GM19395 (cell line): ENCODE measurements at regions not wholly inside any gene's neighbourhood (a gene's known extent, or its start where the extent isn't known, plus 50 kb on each side); places are given as distances from the start of the nearest gene placed in this dataset.

Experiments
- ATAC-seq: cut with Tn5 transposase; IDR thresholded peaks from one replicate; pipeline ENCODE4 v1.9.1; 2021; ENCODE audit warnings: mild to moderate bottlenecking, moderate library complexity; ENCODE audit not compliant: unreplicated experiment

DNA sequence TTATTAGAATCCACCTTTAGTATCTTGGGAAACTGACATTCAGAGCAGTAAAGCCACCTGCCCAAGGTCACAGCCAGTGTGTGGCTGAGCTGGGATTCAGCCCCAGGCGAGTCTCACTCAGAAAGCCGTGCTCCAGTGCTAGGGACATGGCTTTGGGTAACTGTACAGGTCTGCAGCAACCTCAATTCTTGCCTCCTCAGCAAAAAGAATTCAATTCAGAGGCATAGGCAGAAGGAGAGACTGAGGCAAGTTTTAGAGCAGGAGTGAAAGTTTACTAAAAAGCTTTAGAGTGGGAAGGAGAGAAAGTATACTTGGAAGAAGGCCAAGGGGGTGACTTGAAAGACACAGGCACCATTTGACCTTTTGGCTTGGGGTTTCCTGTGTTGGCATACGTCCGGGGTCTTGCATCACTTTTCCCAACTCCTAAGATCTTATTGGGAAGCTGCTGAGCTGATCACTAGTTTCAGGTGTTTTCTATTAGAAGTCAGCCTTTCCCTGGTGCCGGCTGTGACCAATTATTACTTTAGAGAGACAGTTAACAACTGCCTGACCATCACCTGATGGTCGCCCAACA is 529.3 kb downstream of the MATN1 start:
- no peak for ATAC-seq

DNA sequence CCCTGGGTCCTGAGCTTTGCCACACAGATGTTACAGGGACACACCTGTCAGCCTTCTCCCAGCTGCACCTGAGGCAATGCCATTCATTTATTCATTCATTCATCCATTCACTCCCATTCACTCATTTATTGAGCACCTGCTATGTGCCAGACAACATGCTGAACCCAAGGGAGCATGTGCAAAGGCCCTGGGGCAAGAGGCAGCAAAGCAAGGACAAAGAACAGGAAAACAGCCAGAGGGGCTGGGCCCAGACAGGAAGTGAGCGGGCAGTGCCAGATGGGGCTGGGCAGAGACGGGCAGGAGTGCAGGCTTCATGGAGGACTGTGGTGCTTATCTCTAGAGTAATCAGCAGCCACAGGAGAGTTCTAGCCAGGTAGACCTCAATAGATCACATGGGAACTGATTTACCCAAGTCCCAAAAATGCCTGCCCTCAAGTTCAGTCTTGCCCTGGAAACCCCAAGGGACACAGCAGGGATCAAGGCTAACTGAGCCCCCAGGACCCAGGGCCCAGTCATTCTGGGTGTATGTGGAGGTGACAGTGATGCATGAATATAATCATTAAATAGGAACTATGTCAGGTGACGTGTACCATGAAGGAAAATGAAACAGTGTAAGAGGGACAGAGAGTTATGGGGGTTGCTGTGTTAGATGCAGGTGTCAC is 530.3 kb downstream of the MATN1 start:
- ATAC-seq = no peak

DNA sequence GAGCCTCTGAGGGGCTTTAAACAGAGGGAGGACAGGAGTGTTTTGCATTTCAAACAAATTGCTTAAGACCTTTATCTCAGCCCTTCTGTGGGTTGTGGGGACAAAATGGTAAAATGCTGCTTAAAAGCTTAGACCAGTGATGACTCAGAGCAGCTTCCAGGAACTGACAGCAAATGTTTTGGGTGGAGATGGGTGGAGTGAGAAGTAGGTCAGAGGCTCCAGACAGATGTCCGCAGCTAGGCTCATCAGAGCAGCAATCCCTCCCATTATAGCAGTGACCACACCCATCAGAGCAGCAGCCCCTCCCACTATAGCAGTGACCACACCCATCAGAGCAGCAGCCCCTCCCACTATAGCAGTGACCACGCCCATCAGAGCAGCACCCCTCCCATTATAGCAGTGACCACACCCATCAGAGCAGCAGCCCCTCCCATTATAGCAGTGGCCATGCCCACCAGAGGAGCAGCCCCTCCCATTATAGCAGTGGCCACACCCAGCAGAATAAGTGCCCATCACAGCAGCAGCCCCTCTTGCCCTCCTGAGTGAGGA is 532.2 kb downstream of the MATN1 start:
- ATAC-seq = no peak

DNA sequence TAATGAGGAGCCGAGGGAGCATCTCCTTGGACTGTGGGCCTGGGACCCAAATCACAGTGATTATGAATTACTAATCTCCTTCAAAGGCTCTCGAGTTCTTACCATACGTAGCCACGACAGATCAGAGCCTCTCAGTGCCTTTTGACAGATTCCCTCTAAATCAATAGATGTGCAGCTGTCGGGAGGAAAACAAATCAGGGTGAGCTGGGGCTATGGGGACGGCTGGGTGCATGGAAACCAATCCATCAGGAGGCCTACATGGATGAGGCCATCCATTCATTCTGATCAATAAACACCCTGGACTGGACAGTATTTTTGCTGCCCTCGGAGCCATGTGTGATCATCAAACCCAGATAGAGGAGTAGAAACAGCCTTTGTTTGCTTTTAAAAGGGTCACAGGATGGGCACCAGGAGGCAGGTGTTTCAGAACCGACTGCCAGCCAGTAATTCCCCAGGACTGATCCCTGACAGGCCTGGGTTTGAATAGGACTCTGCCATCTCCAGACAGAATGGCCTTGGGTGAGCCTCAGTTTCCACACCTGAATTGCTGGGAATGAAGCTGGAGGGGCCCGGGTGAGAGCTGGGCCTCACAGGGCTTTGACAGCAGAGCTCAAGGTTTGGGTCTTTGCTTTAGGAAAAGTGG is 532.8 kb downstream of the MATN1 start:
- no peak for ATAC-seq

DNA sequence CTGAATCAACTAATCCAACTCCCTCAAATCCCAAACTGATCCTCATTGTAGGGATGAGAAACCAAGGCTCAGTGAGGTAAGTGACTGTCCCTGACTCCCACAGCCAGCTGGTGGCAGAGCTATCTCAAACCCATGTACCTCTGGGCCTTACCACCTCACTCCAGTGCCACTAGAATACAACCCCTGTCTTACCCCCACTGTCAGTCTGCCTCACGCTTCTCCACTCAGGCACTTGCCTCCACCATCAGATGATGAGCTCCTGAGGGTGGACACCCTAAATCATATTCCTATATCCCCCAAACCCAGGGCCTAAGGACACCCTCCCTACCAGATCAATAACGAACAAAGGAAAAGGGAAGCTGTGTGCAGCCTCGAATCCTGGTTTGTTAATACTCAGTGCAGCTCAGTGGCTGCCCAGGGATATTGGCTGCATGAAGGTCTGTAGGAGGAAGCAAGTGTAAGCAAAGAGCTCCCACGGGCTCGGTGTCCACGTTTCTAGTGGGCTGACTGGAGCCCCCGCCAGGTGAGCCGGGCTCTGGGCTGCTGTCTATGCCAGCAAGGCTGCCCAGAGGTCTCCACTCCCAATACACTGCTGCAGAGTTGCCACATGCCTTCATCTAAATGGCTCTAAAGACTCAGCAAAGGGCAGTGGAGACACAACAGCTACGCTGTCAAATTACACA is 533.4 kb downstream of the MATN1 start:
- no peak for ATAC-seq

DNA sequence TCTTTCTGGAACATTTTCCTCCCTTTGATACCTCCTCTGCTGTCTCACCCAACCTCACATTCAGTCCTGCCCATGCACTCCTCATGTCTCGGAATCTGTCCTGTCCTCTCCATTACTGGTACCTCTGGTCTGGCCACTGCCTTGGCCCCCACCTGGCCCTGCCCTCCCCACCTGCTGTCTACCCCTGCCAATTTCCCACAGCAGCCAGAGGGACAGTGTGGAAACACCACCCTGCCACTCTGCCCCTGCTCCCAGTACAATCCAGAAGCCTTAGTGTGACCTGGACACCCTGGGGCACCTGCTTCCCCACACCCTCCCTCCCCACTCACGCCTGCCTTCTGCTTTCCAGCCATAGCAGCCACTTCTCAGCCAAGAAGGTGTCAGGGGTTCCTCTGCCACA is 534.4 kb downstream of the MATN1 start:
- no peak for ATAC-seq

DNA sequence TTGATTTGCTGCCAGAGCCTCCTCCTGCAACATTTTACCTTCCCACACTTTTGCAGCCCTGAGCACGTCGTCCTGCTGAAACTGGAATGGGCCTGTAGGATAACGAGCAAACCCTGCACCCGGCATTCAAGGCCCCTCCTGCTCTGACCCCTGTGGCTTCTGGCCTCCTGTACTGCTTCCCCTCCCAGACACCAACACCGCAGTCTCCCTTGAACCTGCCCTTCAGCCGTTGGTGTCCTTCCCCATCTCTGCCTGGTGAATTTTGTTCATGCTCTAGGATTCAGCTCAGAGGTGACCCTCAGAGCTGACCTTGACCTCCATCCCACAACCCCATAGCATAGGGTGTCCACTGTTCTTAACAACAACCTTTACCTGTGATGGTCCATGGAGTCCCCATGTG is 535.1 kb downstream of the MATN1 start:
- no peak for ATAC-seq

DNA sequence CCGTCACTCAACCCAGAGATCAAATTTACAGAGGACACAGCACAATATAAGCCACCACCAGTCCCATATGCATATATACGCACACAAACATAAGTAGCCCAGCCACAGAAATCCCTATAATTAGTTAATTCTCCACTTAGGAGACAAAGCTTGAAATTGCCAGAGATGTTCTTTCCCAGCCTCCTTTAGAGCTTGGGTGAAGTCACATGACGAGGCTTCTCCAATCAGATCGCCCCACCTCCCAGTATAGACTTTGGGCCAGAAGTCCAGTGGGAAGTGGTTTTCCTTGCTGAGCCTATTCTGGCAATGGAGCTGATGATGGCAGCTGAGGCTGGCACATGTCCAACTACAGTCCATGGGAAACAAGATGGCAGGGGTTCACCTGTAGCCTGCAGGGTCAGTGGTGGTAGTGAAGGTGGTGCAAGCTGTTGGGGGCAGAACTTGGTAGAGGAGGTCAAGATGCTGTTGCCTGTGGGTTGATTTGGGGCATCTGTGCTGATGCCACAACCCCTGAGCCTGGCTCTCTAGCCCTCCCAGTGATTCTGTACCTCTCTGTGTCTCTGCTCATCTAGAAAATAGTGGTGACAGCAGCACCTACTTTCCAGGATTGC is 535.9 kb downstream of the MATN1 start:
- no peak for ATAC-seq

DNA sequence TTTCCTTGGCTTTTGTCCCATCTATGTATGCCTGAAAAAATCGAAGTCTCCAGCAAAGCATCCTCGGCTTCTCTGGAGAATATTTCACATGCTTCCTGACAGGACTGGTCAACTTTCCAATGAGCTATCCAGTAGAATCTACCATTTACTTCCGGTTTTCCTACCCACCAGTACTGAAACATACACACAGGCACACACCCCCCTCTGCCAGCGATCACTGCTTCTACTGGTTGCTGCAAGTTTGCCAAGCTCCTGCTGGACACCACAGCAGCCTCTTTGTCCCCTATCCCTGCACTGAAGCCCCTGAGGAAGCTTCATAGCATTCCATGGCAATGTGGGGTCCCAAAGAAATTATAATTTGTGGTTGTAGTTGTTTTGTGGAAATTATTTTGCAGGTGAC is 536.8 kb downstream of the MATN1 start:
- ATAC-seq = no peak

DNA sequence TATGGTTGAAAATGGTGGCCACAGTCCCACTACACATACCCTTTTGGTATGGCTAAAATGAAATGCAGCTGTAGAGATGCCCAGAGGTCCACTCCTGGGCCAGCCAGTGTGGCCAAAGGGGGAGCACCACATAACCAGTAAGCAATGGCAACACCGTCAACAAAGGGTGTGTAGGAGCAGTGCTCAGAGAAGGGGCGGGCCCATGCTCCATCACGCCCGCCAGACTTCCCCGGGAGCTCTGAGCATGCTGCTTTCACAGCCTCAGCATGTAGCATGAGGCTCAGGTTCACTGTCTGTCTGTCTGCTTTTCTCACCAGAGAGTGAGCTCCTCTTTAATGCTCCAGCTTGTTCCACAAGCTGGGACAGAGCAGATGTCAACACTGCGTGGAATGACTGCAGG is 537.6 kb downstream of the MATN1 start:
- no peak for ATAC-seq

DNA sequence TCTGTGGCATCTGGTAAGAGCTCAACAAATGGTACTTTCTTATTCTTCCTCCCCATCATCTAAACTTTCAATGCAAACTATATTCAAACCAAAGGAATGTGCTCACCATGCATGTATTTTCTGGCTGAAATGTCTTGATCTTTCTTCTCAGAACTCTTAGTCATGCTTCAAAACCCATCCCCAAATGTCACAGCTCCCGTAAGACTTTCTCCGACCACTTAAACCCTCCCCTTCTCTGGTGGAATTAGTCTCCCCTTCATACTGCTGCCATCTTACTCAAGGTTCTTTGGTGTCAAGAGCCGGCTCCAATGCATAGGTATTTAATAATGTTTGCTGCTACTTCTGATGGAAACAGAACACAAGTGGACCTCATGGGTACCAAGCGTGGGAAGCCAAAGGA is 538.1 kb downstream of the MATN1 start:
- ATAC-seq = no peak

DNA sequence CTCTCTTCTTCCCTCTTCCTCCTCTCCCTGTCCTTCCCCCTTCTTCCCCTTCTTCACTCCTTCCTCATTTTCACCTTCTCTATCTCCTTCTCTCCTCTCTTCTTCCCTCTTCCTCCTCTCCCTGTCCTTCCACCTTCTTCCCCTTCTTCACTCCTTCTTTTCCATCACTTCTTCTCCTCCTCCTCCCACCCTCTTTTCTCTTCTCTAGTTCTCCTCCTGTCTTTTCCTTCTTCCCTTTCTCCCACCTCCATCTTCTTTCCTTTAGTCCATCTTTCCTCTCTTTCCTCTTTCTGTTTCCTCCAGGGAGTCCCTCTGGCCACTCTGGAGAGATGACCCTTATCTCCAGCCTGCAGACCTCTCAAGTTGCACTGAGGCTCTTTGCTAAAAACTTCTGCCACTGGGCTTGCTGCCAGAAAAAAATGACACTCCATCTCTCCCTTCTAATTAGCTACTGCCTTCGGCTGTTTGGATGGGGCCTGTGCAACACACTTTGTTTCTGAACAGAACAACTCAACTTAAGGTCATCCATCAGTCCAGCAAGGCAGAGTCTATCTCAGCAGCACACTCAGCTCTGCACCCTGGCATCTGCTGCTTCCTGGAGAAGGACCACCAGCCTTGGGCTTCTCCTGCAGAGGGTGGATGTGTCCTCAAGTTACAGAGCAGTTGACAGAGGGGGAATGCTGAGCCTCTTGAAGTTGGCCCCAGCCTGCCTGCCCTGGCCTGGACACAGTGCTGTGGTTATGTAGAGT is 538.8 kb downstream of the MATN1 start:
- no peak for ATAC-seq

DNA sequence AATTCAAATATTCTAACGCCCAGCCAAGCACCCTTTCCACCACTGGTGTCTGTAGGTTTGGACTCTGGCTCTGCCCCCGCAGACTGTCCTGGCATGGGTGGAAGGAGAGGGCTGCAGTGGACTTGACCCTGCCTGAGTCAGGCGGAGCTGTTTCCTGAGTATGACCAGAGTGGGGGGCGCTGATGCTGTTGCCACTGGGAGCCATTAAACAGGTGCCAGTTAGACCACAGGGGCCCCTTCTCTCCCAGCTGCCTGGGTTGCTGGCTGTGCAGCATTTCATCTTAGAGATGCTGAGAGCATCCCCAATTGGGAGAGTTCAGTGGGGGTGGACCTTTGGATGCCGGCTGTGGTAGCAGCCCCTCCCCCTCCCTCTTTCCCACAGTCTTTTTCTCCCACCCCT is 539.5 kb downstream of the MATN1 start:
- no peak for ATAC-seq

DNA sequence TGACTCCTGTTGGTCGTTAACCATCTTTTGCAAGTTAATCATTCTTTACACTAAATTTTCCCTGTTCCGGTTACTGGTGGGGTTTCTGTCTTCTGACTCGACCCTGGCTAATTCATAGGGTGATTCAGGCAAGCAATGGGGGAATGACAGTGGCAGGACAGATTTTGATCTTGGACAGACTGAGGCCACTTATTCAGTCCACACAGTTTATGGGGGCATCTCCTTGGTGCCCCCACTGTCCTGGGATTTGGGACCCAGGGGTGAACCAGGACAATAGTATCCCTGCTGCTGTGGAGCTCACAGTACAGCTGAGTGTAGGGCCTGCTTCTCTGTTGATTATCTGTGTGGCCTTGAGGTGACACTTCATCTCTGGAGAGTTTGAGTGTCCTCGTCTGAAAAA is 540.4 kb downstream of the MATN1 start:
- ATAC-seq = no peak

DNA sequence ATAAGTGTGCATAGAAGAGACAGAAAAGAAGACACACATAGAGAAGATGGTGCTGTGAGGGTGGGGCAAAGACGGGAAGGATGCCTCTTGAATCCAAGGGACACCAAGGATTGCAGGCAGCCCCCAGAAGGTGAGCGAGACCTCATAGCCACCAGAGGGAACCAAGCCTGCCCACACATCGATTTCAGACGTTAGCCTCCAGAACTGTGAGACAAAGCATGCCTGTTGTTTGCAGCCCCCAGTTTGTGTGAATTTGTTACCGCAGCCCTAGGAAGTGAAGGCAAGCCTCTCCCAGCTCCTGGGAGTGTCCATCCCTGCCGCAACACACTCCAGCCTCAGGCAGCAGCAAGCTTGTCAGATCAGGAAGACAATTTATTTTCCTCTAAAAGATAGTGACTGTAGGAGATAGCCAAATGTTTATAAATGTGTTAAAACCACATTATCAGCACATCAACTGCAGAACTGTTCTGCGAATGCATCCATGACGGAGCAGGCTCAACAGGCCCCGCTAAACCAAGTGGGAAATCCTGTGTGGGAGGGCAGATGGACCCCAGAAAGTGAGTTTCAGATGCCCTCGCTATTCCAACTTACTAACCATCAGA is 543.3 kb downstream of the MATN1 start:
- ATAC-seq = no peak

DNA sequence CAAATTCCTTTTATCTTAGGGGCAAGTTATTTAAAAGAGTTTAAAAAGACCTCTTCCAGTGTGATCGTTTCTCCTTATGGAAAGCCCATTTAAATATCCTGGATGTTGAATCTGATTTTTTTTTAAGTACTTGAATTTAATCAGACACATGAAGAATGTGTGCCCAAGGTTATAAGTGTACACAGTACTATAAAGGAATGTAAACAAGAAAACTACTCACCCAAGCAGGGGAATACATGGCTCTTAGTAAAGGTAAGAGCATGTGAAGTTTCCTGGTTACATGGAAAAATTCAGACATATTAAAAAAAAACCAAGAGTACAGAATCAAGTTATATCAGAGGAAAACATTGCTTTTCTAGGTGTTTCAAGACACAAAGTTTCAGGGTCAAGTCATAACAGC is 546.9 kb downstream of the MATN1 start:
- no peak for ATAC-seq

DNA sequence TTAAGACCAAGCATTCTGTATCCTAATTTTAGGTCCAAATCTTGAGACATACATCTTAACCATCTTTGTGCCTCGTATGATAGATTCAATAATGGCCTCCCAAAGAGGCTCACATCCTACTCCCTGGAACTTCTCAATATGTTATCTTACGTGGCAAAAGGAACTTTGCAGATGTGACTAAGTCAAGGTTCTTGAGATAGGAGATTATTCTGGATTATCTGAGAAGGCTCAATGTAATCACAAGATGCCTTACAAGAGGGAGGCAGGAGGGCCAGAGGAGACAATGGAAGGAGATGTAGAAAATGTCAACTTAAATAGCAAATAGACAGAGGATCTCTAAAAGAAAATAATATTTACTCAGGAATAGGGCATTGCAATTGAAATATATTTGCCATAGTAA is 548.9 kb downstream of the MATN1 start:
- no peak for ATAC-seq

DNA sequence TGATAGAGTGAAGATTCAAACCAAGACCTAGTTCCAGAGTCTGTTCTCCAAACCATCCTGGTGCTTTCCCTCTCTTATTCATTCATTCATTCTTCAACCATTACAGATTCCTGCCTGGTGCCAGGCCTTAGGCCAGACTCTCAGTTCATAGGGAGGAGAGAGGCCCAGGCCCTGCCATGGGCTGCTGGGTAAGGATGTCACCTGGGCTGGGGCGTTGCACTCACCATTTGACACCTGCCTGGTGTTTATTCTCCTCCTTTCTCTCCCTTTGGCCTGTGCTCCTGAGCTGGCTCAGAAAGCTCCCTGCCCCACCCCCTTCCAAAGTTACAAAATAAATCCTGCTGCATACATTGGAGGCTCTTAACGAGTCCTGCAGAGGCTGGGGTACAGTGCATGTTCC is 549.8 kb downstream of the MATN1 start:
- no peak for ATAC-seq

DNA sequence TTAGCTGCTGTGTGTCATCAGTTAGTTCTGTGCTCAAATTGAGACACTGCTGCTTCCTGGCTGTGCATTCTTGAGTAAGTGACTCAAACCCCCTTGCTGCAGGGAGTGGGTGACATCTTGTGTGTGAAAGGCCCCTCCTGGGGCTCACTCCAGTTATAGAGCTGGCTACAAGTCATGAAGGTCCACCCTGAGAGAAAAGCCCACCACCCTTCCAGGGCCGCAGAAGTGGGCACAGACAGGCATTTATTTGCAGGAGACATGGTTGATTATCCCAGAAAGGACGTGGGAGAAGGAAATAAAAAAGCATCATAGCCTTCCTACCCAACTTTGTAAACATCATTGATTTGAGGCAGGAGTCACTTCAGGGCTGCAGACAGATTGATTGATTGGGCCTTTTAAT is 550.6 kb downstream of the MATN1 start:
- ATAC-seq = no peak

DNA sequence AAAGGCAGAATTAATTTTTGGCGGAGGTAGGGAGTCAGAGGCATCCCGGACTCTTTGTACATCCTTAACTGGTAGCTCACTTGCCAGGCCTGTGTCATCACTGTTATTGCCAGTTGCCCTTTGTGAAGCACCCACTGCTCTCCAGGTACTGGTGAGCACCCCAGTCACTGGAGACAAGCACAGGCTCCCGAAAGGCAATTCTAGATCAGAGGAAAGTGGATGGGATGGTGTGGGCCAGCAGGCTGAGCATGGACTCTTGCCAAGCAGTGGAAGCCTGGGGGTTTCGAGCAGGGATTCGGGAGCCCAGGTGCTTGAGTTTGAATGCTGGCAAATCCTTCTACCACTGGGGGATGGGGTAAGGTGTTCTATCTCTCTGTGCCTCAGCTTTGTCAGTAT is 551.1 kb downstream of the MATN1 start:
- no peak for ATAC-seq
